GM23338 (cell line): ENCODE measurements at regions not wholly inside any gene's neighbourhood (a gene's known extent, or its start where the extent isn't known, plus 50 kb on each side); places are given as distances from the start of the nearest gene placed in this dataset.
"Not testable (repeated sequence)": the region's sequence is repeated elsewhere in the genome, so short reads cannot be mapped to it uniquely, and the experiment has no call there.

Experiments used
- ATAC-seq: fragments of 200-7000 bp; cut with Tn5 transposase; 3 replicates; pipeline ENCODE4 v1.9.1; 2020
- DNase-seq: peaks from one replicate; pipeline ENCODE4 v3.0.0-alpha.2; 2015; ENCODE audit warnings: low spot score
- H2AFZ ChIP-seq: fragments of 200-600 bp; sonication (generic); 2 replicates; pipeline ENCODE4 v1.8.0; 2016; ENCODE audit warnings: antibody characterized with exemption, mild to moderate bottlenecking, moderate library complexity
- H3F3A ChIP-seq: fragments of 200-600 bp; sonication (generic); replicated peaks from 2 replicates; pipeline ENCODE4 v1.8.0; 2017; ENCODE audit warnings: antibody characterized with exemption, mixed run types, low read depth
- H3K27ac ChIP-seq: fragments of 200-600 bp; sonication (generic); 2 replicates; pipeline ENCODE4 v1.6.1; 2016; ENCODE audit warnings: low read depth
- H3K27me3 ChIP-seq: fragments of 200-600 bp; sonication (generic); 2 replicates; pipeline ENCODE4 v1.8.0; 2016; ENCODE audit warnings: mild to moderate bottlenecking, mixed run types, moderate library complexity; ENCODE audit not compliant: insufficient read depth
- H3K36me3 ChIP-seq: fragments of 200-600 bp; sonication (generic); 2 replicates; pipeline ENCODE4 v1.8.0; 2016; ENCODE audit warnings: mild to moderate bottlenecking; ENCODE audit not compliant: insufficient read depth
- H3K4me1 ChIP-seq: fragments of 200-600 bp; sonication (generic); 2 replicates; pipeline ENCODE4 v1.8.0; 2016; ENCODE audit warnings: mild to moderate bottlenecking, moderate library complexity; ENCODE audit not compliant: insufficient read depth
- H3K4me2 ChIP-seq: fragments of 200-600 bp; sonication (generic); 2 replicates; pipeline ENCODE4 v1.7.1; 2017; ENCODE audit warnings: mixed run types
- H3K4me3 ChIP-seq: fragments of 200-600 bp; sonication (generic); 2 replicates; pipeline ENCODE4 v1.6.1; 2016; ENCODE audit warnings: mixed run types
- H3K79me2 ChIP-seq: fragments of 200-600 bp; sonication (generic); replicated peaks from 2 replicates; pipeline ENCODE4 v1.8.0; 2017; ENCODE audit warnings: mild to moderate bottlenecking; ENCODE audit not compliant: insufficient read depth
- H3K9me2 ChIP-seq: fragments of 200-600 bp; sonication (generic); 2 replicates; pipeline ENCODE4 v1.8.0; 2017; ENCODE audit not compliant: insufficient read depth
- H4K20me1 ChIP-seq: fragments of 200-600 bp; sonication (generic); replicated peaks from 2 replicates; pipeline ENCODE4 v1.8.0; 2017; ENCODE audit warnings: mild to moderate bottlenecking; ENCODE audit not compliant: insufficient read depth
- H3K27ac Mint-ChIP-seq: 2 replicates; pipeline ENCODE4 v1.8.0; 2020; ENCODE audit warnings: inconsistent platforms, mild to moderate bottlenecking, moderate library complexity, mixed read lengths
- H3K27me3 Mint-ChIP-seq: 3 replicates; pipeline ENCODE4 v1.8.0; 2022; ENCODE audit warnings: low read depth, mild to moderate bottlenecking, moderate library complexity, mixed read lengths, inconsistent platforms; ENCODE audit not compliant: insufficient read depth, poor library complexity
- H3K36me3 Mint-ChIP-seq: 3 replicates; pipeline ENCODE4 v1.8.0; 2021; ENCODE audit warnings: low read depth, mild to moderate bottlenecking, inconsistent platforms, moderate library complexity, mixed read lengths
- H3K4me1 Mint-ChIP-seq: 3 replicates; pipeline ENCODE4 v1.8.0; 2020; ENCODE audit warnings: mild to moderate bottlenecking, inconsistent platforms, mixed read lengths
- H3K4me3 Mint-ChIP-seq: 3 replicates; pipeline ENCODE4 v1.8.0; 2021; ENCODE audit warnings: moderate library complexity, mild to moderate bottlenecking, inconsistent platforms, mixed read lengths
- H3K9me3 Mint-ChIP-seq: 3 replicates; pipeline ENCODE4 v1.8.0; 2020; ENCODE audit warnings: moderate library complexity, mild to moderate bottlenecking, inconsistent platforms, mixed read lengths
- JUNB ChIP-seq: IDR thresholded peaks from one replicate; pipeline ENCODE4 v1.6.1; 2016; ENCODE audit warnings: antibody characterized with exemption; ENCODE audit not compliant: unreplicated experiment
- STAT1 ChIP-seq: IDR thresholded peaks from one replicate; pipeline ENCODE4 v1.6.1; 2016; ENCODE audit warnings: antibody characterized with exemption; ENCODE audit not compliant: unreplicated experiment
- ZNF462 ChIP-seq: fragments of 250-450 bp; sonication (Bioruptor Pico); IDR thresholded peaks from 2 replicates; pipeline ENCODE4 v1.5.0; 2020; ENCODE audit warnings: mild to moderate bottlenecking, moderate library complexity
- TF ChIP-seq, protein P1 (sequence below): IDR thresholded peaks from 2 replicates; pipeline ENCODE4 v1.6.1; 2016; ENCODE audit warnings: antibody characterized with exemption

DNA sequence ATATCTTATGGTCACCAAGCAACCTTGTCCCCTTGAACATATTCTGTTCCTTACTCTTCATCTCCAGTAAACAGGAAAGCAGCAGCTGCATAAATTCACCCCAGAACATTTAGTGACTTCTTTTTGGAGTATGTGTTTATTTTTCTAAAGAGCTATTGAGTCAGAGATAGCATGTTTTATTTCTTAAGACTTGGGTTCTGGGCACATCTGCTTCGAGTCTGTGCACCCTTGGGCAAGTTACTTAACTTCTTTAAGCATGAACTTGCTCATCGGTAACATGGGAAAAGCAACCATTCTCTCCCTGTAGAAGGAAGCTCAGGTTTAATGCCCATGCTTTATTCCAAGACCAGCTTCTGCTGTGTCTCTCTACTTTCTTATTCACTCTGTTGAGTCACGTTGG lies 309.3 kb upstream of the MEX3C start (continued):
- TF ChIP-seq ZNF462 (CRISPR knock-in tag): no peak

DNA sequence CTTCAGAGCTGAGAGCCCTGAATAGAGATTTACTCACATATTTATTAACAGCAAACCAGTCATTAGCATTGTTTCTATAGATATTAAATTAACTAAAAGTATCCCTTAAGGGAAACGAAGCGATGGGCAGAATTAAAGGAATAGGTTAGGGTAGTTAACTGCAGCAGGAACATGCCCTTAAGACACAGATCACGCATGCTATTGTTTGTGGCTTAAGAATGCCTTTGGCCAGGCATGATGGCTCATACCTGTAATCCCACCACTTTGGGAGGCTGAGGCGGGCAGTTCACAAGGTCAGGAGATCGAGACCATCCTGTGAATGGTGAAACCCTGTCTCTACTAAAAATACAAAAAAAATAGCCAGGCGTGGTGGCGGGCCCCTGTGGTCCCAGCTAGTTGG lies 310.9 kb upstream of the MEX3C start:
- H4K20me1 ChIP-seq, H3F3A ChIP-seq, H3K4me1 Mint-ChIP-seq, H3K4me3 ChIP-seq, H3K27ac Mint-ChIP-seq, H3K27ac ChIP-seq, H3K4me1 ChIP-seq, H3K27me3 Mint-ChIP-seq, H3K27me3 ChIP-seq, ATAC-seq, DNase-seq, H3K9me2 ChIP-seq, H3K79me2 ChIP-seq, H3K4me3 Mint-ChIP-seq, H2AFZ ChIP-seq, H3K4me2 ChIP-seq: not testable (repeated sequence)
- Mint-ChIP-seq H3K36me3 (peaks cover 25% of the 10 kb centered on the region), H3K9me3 (peaks cover 32% of the 10 kb centered on the region)
- peaks cover 16% of the 10 kb centered on the region for H3K36me3 ChIP-seq

GRCh38 chr18:51510020-51510419 lies 312.5 kb upstream of the MEX3C start:
- Histone ChIP-seq H3K36me3 (peaks cover 16% of the 10 kb centered on the region), H2AFZ (no peak overlapping the region), H3F3A (no peaks in the 10 kb centered on the region), H3K4me3 (no peak overlapping the region), H3K27ac (no peak overlapping the region), H4K20me1 (no peaks in the 10 kb centered on the region), H3K4me2 (no peak overlapping the region), H3K79me2 (no peaks in the 10 kb centered on the region), H3K9me2 (no peaks in the 10 kb centered on the region), H3K4me1 (no peaks in the 10 kb centered on the region), H3K27me3 (no peaks in the 10 kb centered on the region)
- H3K4me1 Mint-ChIP-seq: no peaks in the 10 kb centered on the region
- peaks cover 32% of the 10 kb centered on the region for H3K9me3 Mint-ChIP-seq
- peaks cover 29% of the 10 kb centered on the region for H3K36me3 Mint-ChIP-seq
- no peak overlapping the region for H3K27ac Mint-ChIP-seq
- no peak overlapping the region for H3K4me3 Mint-ChIP-seq
- no peak for ATAC-seq
- DNase-seq: no peak
- peaks cover 2% of the 10 kb centered on the region for H3K27me3 Mint-ChIP-seq
- TF ChIP-seq JUNB (no peak), STAT1 (no peak), ZNF462 (CRISPR knock-in tag) (no peak)
- TF ChIP-seq, protein P1, sequence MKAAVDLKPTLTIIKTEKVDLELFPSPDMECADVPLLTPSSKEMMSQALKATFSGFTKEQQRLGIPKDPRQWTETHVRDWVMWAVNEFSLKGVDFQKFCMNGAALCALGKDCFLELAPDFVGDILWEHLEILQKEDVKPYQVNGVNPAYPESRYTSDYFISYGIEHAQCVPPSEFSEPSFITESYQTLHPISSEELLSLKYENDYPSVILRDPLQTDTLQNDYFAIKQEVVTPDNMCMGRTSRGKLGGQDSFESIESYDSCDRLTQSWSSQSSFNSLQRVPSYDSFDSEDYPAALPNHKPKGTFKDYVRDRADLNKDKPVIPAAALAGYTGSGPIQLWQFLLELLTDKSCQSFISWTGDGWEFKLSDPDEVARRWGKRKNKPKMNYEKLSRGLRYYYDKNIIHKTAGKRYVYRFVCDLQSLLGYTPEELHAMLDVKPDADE: no peak
